NCI-H2171 (cell line): ENCODE measurements at regions not wholly inside any gene's neighbourhood (a gene's known extent, or its start where the extent isn't known, plus 50 kb on each side); places are given as distances from the start of the nearest gene placed in this dataset.

Experiments used
- DNase-seq: peaks from one replicate; lab custom pipeline; 2025; lab: John Stamatoyannopoulos, UW

- no peak for DNase-seq
Observed at GRCh38 chr11:92317721-92318120, 93.1 kb downstream of the FAT3 start.

- DNase-seq, result no peak
Observed at GRCh38 chr11:92322225-92322624, 97.6 kb downstream of the FAT3 start.

GRCh38 chr11:92324890-92325289 is 100.3 kb downstream of the FAT3 start:
- DNase-seq, result no peak

GRCh38 chr11:92325416-92325815 is 100.8 kb downstream of the FAT3 start:
- DNase-seq, result no peak

GRCh38 chr11:92329137-92329536 is 104.5 kb downstream of the FAT3 start:
- DNase-seq, result no peak

- DNase-seq, result no peak
Observed at GRCh38 chr11:92329646-92330045, 105.0 kb downstream of the FAT3 start.

GRCh38 chr11:92330114-92330513 is 105.5 kb downstream of the FAT3 start:
- no peak for DNase-seq

- DNase-seq, result no peak
Observed at GRCh38 chr11:92332986-92333385, 108.4 kb downstream of the FAT3 start.

GRCh38 chr11:92340839-92341238 is 116.2 kb downstream of the FAT3 start:
- no peak for DNase-seq

GRCh38 chr11:92342034-92342720 is 117.6 kb downstream of the FAT3 start:
- DNase-seq, result no peak

- no peak for DNase-seq
Observed at GRCh38 chr11:92342886-92343285, 118.3 kb downstream of the FAT3 start.

GRCh38 chr11:92346220-92346619 is 121.6 kb downstream of the FAT3 start:
- no peak for DNase-seq

GRCh38 chr11:92347454-92347853 is 122.8 kb downstream of the FAT3 start:
- DNase-seq, result no peak

GRCh38 chr11:92349486-92350156 is 125.0 kb downstream of the FAT3 start:
- no peak for DNase-seq

GRCh38 chr11:92357344-92357743 is 132.7 kb downstream of the FAT3 start:
- no peak for DNase-seq

GRCh38 chr11:92357841-92358240 is 133.2 kb downstream of the FAT3 start:
- DNase-seq, result no peak

- DNase-seq, result no peak
Observed at GRCh38 chr11:92361551-92361950, 136.9 kb downstream of the FAT3 start.

- no peak for DNase-seq
Observed at GRCh38 chr11:92362989-92363388, 138.4 kb downstream of the FAT3 start.

GRCh38 chr11:92364177-92364576 is 139.6 kb downstream of the FAT3 start:
- no peak for DNase-seq

- DNase-seq, result no peak
Observed at GRCh38 chr11:92376146-92376599, 151.6 kb downstream of the FAT3 start.

- DNase-seq, result no peak
Observed at GRCh38 chr11:92376680-92377079, 152.1 kb downstream of the FAT3 start.

GRCh38 chr11:92380882-92381281 is 156.3 kb downstream of the FAT3 start:
- no peak for DNase-seq

- DNase-seq, result no peak
Observed at GRCh38 chr11:92382311-92382710, 157.7 kb downstream of the FAT3 start.

- DNase-seq, result no peak
Observed at GRCh38 chr11:92383430-92383829, 158.8 kb downstream of the FAT3 start.
